IPS-20b (cell line): ENCODE measurements at regions not wholly inside any gene's neighbourhood (a gene's known extent, or its start where the extent isn't known, plus 50 kb on each side); places are given as distances from the start of the nearest gene placed in this dataset.

ENCODE experiments used
- H3K27ac ChIP-seq: one replicate; pipeline ENCODE4 v1.5.1; 2013; ENCODE audit warnings: low read length
- H3K27me3 ChIP-seq: 2 replicates; pipeline ENCODE4 v1.6.1; 2013; ENCODE audit warnings: mild to moderate bottlenecking, low read length, inconsistent platforms; ENCODE audit not compliant: insufficient read depth
- H3K36me3 ChIP-seq: 2 replicates; pipeline ENCODE4 v1.6.1; 2013; ENCODE audit warnings: low read depth, mild to moderate bottlenecking, inconsistent platforms, low read length, moderate library complexity; ENCODE audit not compliant: insufficient read depth
- H3K4me1 ChIP-seq: 2 replicates; pipeline ENCODE4 v1.6.1; 2013; ENCODE audit warnings: mild to moderate bottlenecking, control low read depth, inconsistent platforms, low read length, moderate library complexity; ENCODE audit not compliant: insufficient read depth
- H3K4me3 ChIP-seq: 2 replicates; pipeline ENCODE4 v1.5.1; 2013; ENCODE audit warnings: mild to moderate bottlenecking, low read length, inconsistent platforms
- H3K9ac ChIP-seq: 2 replicates; pipeline ENCODE4 v1.6.1; 2013; ENCODE audit warnings: low read depth, mild to moderate bottlenecking, inconsistent platforms, low read length, moderate library complexity
- H3K9me3 ChIP-seq: 2 replicates; pipeline ENCODE4 v1.6.1; 2013; ENCODE audit warnings: mild to moderate bottlenecking, low read depth, low read length, inconsistent platforms; ENCODE audit not compliant: insufficient read depth

- H3K27me3 ChIP-seq: no peaks in the 10 kb centered on the region; the same call in 1 of the 2 replicates
- H3K4me1 ChIP-seq: peaks cover 7% of the 10 kb centered on the region; the same call in 1 of the 2 replicates
- no peak overlapping the region for H3K9ac ChIP-seq
- H3K27ac ChIP-seq: no peak overlapping the region
- H3K36me3 ChIP-seq: no peaks in the 10 kb centered on the region
- no peaks in the 10 kb centered on the region for H3K9me3 ChIP-seq
- H3K4me3 ChIP-seq: no peak overlapping the region
Measured at GRCh38 chr1:38746402-38746935, 113.1 kb downstream of the RRAGC start.

GRCh38 chr1:38745476-38746401, 113.8 kb downstream of the RRAGC start:
- no peak overlapping the region for H3K4me3 ChIP-seq
- no peak overlapping the region for H3K27ac ChIP-seq
- peaks cover 7% of the 10 kb centered on the region; the same call in 1 of the 2 replicates for H3K4me1 ChIP-seq
- no peaks in the 10 kb centered on the region for H3K36me3 ChIP-seq
- no peak overlapping the region for H3K9ac ChIP-seq
- H3K27me3 ChIP-seq: no peaks in the 10 kb centered on the region; the same call in 1 of the 2 replicates
- H3K9me3 ChIP-seq: no peaks in the 10 kb centered on the region

- H3K4me3 ChIP-seq: no peak overlapping the region
- H3K9me3 ChIP-seq: no peaks in the 10 kb centered on the region
- no peak overlapping the region for H3K9ac ChIP-seq
- no peaks in the 10 kb centered on the region; the same call in 1 of the 2 replicates for H3K27me3 ChIP-seq
- peaks cover 7% of the 10 kb centered on the region; the same call in 1 of the 2 replicates for H3K4me1 ChIP-seq
- no peak overlapping the region for H3K27ac ChIP-seq
- no peaks in the 10 kb centered on the region for H3K36me3 ChIP-seq
Measured at GRCh38 chr1:38744452-38745350, 114.9 kb downstream of the RRAGC start.

- H3K4me3 ChIP-seq: no peak overlapping the region
- no peaks in the 10 kb centered on the region for H3K9me3 ChIP-seq
- peaks cover 7% of the 10 kb centered on the region; the same call in 1 of the 2 replicates for H3K4me1 ChIP-seq
- no peak overlapping the region for H3K9ac ChIP-seq
- no peaks in the 10 kb centered on the region for H3K36me3 ChIP-seq
- H3K27me3 ChIP-seq: no peaks in the 10 kb centered on the region
- no peak overlapping the region for H3K27ac ChIP-seq
Measured at GRCh38 chr1:38743184-38743583, 116.4 kb downstream of the RRAGC start.

GRCh38 chr1:38741341-38741740, 118.2 kb downstream of the RRAGC start:
- Histone ChIP-seq H3K36me3 (no peaks in the 10 kb centered on the region), H3K4me3 (no peak overlapping the region), H3K27me3 (no peaks in the 10 kb centered on the region), H3K9ac (no peak overlapping the region), H3K4me1 (no peaks in the 10 kb centered on the region), H3K27ac (no peak overlapping the region), H3K9me3 (no peaks in the 10 kb centered on the region)

- H3K9me3 ChIP-seq: no peaks in the 10 kb centered on the region
- H3K4me1 ChIP-seq: no peaks in the 10 kb centered on the region
- no peak overlapping the region for H3K27ac ChIP-seq
- H3K4me3 ChIP-seq: no peak overlapping the region
- no peaks in the 10 kb centered on the region for H3K27me3 ChIP-seq
- H3K9ac ChIP-seq: no peak overlapping the region
- no peaks in the 10 kb centered on the region for H3K36me3 ChIP-seq
Measured at GRCh38 chr1:38740487-38740886, 119.1 kb downstream of the RRAGC start.

- H3K9me3 ChIP-seq: no peaks in the 10 kb centered on the region
- no peak overlapping the region for H3K9ac ChIP-seq
- H3K36me3 ChIP-seq: no peaks in the 10 kb centered on the region
- no peak overlapping the region for H3K27ac ChIP-seq
- H3K27me3 ChIP-seq: no peaks in the 10 kb centered on the region
- peaks cover 3% of the 10 kb centered on the region; the same call in 1 of the 2 replicates for H3K4me1 ChIP-seq
- no peak overlapping the region for H3K4me3 ChIP-seq
Measured at GRCh38 chr1:38738207-38738606, 121.4 kb downstream of the RRAGC start.

- H3K9me3 ChIP-seq: no peaks in the 10 kb centered on the region
- H3K4me1 ChIP-seq: peaks cover 8% of the 10 kb centered on the region; the same call in 1 of the 2 replicates
- no peak overlapping the region for H3K4me3 ChIP-seq
- H3K27me3 ChIP-seq: no peaks in the 10 kb centered on the region
- no peak overlapping the region for H3K9ac ChIP-seq
- H3K27ac ChIP-seq: no peak overlapping the region
- no peaks in the 10 kb centered on the region for H3K36me3 ChIP-seq
Measured at GRCh38 chr1:38736399-38736798, 123.2 kb downstream of the RRAGC start.

- Histone ChIP-seq H3K4me3 (no peak overlapping the region), H3K9ac (no peak overlapping the region), H3K9me3 (no peaks in the 10 kb centered on the region), H3K27me3 (no peaks in the 10 kb centered on the region), H3K4me1 (peaks cover 8% of the 10 kb centered on the region; the same call in 1 of the 2 replicates), H3K36me3 (no peaks in the 10 kb centered on the region), H3K27ac (no peak overlapping the region)
Measured at GRCh38 chr1:38735651-38736161, 123.9 kb downstream of the RRAGC start.

GRCh38 chr1:38733761-38734160, 125.8 kb downstream of the RRAGC start:
- Histone ChIP-seq H3K4me3 (no peak overlapping the region), H3K9ac (no peak overlapping the region), H3K36me3 (no peaks in the 10 kb centered on the region), H3K27me3 (no peaks in the 10 kb centered on the region), H3K9me3 (no peaks in the 10 kb centered on the region), H3K27ac (no peak overlapping the region), H3K4me1 (peaks cover 12% of the 10 kb centered on the region; the same call in 1 of the 2 replicates)
